ENCODE measurements at regions not wholly inside any gene's neighbourhood (a gene's known extent, or its start where the extent isn't known, plus 50 kb on each side); places are given as distances from the start of the nearest gene placed in this dataset.

DNA sequence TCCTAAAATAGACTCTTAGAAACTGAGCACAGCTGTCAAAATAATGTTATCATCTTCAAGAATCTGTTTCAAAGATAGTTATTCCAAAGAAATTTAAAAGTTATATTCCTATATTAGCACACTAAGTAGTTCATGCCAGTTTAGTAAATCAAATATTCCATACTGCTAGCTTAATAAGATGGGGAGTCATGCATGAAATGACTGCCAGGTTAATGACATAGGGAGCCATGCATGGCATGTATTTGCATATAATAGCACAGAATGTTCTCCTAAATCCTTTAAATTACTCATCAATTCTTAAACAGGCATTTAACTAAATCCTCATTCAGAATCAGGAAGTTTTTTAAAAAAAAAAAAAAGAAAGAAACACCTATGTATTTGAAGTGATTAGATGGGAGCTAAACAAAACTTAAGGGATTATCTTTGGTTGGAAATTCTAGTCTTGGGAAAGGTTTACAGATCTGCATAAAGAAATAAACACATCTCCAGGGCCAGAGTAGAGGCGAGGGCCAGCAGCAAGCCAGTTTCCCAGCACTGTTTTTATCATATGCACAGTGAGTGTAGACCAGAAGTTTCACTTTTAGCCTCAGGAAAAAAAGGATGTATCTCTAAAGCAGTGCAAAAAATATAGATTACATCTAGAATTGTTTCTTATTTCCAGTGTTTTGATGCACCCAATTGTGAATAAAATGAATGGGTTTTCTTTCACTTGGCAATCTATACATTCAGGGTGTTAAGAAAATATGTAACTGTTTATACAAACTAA lies 366.4 kb upstream of the AGTR1 start:
- Histone ChIP-seq H3K27ac (no peak overlapping the region), H3K36me3 (no peaks in the 10 kb centered on the region), H3K4me3 (no peak overlapping the region), H3K9me3 (no peaks in the 10 kb centered on the region), H3K4me1 (peaks cover 0 to 4% (median 0%) of the 10 kb centered on the region in 4 donors), H3K27me3 (no peaks in the 10 kb centered on the region)
- 47 to 61% methylated on average over 1 of the region's 1 CpG for WGBS, 2 donors
- no peak for DNase-seq (ENCODE audit: low spot score in 2 of 2)
- TF ChIP-seq POLR2A (IDR thresholded peaks at IDR 0.05) (no peak), EP300 (IDR thresholded peaks at IDR 0.05) (no peak)
- TF ChIP-seq, protein P1, sequence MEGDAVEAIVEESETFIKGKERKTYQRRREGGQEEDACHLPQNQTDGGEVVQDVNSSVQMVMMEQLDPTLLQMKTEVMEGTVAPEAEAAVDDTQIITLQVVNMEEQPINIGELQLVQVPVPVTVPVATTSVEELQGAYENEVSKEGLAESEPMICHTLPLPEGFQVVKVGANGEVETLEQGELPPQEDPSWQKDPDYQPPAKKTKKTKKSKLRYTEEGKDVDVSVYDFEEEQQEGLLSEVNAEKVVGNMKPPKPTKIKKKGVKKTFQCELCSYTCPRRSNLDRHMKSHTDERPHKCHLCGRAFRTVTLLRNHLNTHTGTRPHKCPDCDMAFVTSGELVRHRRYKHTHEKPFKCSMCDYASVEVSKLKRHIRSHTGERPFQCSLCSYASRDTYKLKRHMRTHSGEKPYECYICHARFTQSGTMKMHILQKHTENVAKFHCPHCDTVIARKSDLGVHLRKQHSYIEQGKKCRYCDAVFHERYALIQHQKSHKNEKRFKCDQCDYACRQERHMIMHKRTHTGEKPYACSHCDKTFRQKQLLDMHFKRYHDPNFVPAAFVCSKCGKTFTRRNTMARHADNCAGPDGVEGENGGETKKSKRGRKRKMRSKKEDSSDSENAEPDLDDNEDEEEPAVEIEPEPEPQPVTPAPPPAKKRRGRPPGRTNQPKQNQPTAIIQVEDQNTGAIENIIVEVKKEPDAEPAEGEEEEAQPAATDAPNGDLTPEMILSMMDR (IDR thresholded peaks at IDR 0.05): no peak

DNA sequence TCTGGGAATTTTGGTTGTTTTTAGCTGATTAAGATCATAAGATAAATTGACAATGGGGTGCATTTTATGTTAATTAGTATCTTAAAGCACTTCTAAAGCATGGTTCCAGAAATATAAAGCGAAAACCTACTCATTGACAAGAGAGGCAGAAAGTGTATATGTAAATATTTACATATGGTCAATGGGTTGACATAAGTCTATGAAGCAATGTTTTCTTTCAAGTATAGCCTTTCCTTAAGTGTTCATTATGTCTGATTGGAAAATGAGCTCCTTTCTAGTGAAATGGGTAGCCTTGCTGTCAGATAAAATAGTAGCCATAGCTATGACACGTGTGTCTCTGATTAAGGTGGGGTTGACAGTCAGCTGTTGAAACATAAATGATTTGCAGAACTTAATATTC lies 365.2 kb upstream of the AGTR1 start:
- WGBS, 2 donors: 87 to 92% methylated on average over 2 of the region's 2 CpGs
- DNase-seq (ENCODE audit: low spot score in 2 of 2): no peak
- no peaks in the 10 kb centered on the region for H3K27me3 ChIP-seq
- H3K9me3 ChIP-seq: no peaks in the 10 kb centered on the region
- H3K4me3 ChIP-seq: no peak overlapping the region
- TF ChIP-seq EP300 (IDR thresholded peaks at IDR 0.05): no peak
- TF ChIP-seq, protein P1 (IDR thresholded peaks at IDR 0.05): no peak
- TF ChIP-seq POLR2A (IDR thresholded peaks at IDR 0.05): no peak
- no peak overlapping the region for H3K27ac ChIP-seq
- peaks cover 0 to 4% (median 0%) of the 10 kb centered on the region in 4 donors for H3K4me1 ChIP-seq
- H3K36me3 ChIP-seq: no peaks in the 10 kb centered on the region

DNA sequence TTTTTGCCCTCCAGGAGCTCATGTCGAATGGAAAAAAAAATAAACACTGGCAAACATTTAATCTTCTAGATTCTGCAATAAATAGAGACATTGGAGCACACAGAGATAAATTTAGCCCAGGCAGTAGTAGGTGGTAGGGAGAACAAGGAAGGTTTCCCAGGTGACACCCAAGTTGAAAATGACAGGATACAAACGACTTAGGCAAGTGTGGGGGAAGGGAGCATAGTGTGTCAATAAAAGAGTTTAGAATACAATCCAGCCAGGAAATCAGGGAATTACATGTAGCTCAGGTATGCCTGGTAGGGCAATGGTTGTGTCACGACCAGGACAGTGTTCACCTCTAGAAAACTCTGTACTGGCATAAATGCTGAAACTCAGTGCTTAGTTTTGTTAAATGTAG lies 364.6 kb upstream of the AGTR1 start:
- TF ChIP-seq EP300 (IDR thresholded peaks at IDR 0.05) (no peak), POLR2A (IDR thresholded peaks at IDR 0.05) (no peak)
- TF ChIP-seq, protein P1 (IDR thresholded peaks at IDR 0.05): no peak
- 53 to 56% methylated on average over 3 of the region's 3 CpGs for WGBS, 2 donors
- Histone ChIP-seq H3K27me3 (no peaks in the 10 kb centered on the region), H3K4me3 (no peak overlapping the region), H3K4me1 (peaks cover 0 to 4% (median 0%) of the 10 kb centered on the region in 4 donors), H3K27ac (no peak overlapping the region), H3K36me3 (no peaks in the 10 kb centered on the region), H3K9me3 (no peaks in the 10 kb centered on the region)
- DNase-seq (ENCODE audit: low spot score in 2 of 2): no peak

DNA sequence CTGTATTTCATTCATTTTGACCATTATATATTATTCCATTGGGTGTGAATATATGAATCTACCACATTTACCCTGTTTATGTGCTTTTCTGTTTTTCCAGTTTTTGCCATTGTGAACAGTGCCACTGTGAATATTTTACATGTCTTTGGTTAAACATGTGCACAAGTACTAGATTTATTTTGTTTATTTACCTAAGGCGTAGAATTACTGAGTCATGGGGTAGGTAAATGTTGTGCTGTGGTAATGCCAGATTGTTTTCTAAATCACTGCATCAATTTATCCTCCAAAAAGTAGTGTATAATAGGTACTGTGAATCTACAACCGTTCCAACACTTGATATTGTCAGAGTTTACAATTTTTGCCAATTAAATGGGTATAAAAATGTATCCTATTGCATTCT lies 362.1 kb upstream of the AGTR1 start:
- Histone ChIP-seq H3K4me3 (no peak overlapping the region), H3K27ac (no peak overlapping the region), H3K27me3 (no peaks in the 10 kb centered on the region), H3K9me3 (no peaks in the 10 kb centered on the region), H3K36me3 (no peaks in the 10 kb centered on the region), H3K4me1 (peaks cover 0 to 4% (median 0%) of the 10 kb centered on the region in 4 donors)
- WGBS, 2 donors: 95 to 96% methylated on average over 2 of the region's 2 CpGs
- TF ChIP-seq, protein P1 (IDR thresholded peaks at IDR 0.05): no peak
- TF ChIP-seq POLR2A (IDR thresholded peaks at IDR 0.05) (no peak), EP300 (IDR thresholded peaks at IDR 0.05) (no peak)
- DNase-seq (ENCODE audit: low spot score in 2 of 2): no peak

DNA sequence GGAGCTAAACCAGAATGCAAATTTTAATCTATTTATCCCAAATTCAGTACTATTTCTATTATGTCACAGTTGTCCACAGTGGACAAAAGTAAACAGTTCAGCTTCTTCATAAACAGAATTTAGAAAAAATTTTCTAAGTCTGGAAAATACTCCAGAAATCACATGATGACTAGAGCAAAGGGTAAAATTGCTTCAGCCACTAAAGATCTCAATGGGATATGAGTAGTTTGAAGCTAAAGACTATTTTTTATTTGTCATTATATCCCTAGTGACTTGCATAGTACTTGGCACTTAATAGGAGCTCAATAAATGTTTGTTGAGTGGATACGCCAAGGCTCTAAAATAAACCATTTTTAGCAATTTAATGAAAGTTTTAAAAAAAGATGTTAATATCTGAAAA lies 354.3 kb upstream of the AGTR1 start:
- TF ChIP-seq, protein P1 (IDR thresholded peaks at IDR 0.05): no peak
- TF ChIP-seq POLR2A (IDR thresholded peaks at IDR 0.05) (no peak), EP300 (IDR thresholded peaks at IDR 0.05) (no peak)
- no peak overlapping the region for H3K4me3 ChIP-seq
- H3K27me3 ChIP-seq: no peaks in the 10 kb centered on the region
- no peak for DNase-seq (ENCODE audit: low spot score in 2 of 2)
- H3K9me3 ChIP-seq: peaks cover 0 to 12% (median 0%) of the 10 kb centered on the region in 4 donors
- H3K4me1 ChIP-seq: no peaks in the 10 kb centered on the region
- no peaks in the 10 kb centered on the region for H3K36me3 ChIP-seq
- WGBS, 2 donors: 78 to 93% methylated on average over 1 of the region's 1 CpG
- no peak overlapping the region for H3K27ac ChIP-seq
